Middle frontal gyrus (tissue), 1 donor: ENCODE measurements at regions not wholly inside any gene's neighbourhood (a gene's known extent, or its start where the extent isn't known, plus 50 kb on each side); places are given as distances from the start of the nearest gene placed in this dataset.

Experiments
- DNase-seq: peaks from one replicate; pipeline ENCODE4 v3.0.0-alpha.2; 2015; ENCODE audit warnings: low spot score; ENCODE audit errors: extremely low spot score

GRCh38 chr9:108612513-108612912 lies 243.3 kb downstream of the ACTL7B start:
- no peak for DNase-seq

GRCh38 chr9:108609897-108610253 lies 245.9 kb downstream of the ACTL7B start:
- DNase-seq = no peak

GRCh38 chr9:108609227-108609896 lies 246.4 kb downstream of the ACTL7B start:
- no peak for DNase-seq

DNA sequence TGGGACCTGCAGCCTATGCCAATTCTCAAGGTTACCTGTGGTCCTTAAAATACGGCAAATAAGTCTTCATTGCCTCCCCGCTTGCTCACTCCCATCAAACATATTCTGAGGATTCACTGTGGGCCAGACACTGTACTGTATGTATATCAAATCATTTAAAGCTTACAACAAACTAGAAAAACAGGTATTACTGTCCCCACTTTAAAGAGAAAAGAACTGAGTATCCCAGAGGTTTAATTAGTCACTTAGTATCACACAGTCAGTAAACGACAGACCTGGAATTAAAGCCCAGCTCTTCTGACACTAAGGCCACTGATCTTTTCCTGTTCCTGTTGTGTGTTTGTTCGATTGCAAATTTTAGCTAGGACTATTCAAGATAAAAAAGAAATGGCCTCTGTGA lies 248.2 kb downstream of the ACTL7B start:
- no peak for DNase-seq

DNA sequence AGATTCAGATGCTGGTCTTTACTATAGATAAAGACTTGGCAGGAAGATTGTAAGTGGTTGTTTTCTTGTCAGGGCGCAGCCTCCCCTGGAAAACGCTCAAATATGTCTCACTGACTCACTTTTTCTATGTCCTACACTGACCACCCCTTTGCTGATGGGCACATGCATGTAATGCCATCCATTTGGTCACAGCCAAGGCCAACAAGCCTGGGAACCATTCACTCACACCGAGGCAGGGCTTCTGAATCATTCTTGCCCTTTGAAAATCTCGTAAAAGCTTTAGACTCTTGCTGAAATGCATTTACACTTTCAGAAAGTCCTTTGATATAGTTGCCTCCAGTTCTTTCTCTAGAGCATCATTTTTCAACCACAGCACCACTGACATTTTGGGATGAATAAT lies 249.4 kb downstream of the ACTL7B start:
- no peak for DNase-seq

GRCh38 chr9:108603141-108603540 lies 252.6 kb downstream of the ACTL7B start:
- DNase-seq = no peak

DNA sequence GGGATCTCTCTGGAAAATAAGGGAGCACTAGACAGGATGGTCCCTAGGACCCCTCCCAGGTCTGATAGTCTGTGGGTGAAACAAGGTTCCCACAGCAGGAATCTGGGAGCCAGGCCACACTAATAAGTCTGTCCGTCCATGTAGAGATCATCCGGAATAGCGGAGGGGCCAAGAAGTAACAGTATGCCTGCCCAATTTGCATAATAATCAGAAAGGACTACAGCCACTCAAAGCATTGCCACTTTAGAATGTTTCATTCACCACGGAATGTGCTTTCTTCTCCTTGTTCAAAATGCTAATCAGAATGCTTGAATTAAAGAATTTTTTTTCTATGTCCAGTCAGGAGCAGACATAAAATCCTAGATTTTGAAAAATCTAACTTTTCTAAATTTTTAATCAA lies 254.9 kb downstream of the ACTL7B start:
- DNase-seq = no peak

GRCh38 chr9:108599571-108599970 lies 256.2 kb downstream of the ACTL7B start:
- no peak for DNase-seq

GRCh38 chr9:108591121-108591520 lies 264.7 kb downstream of the ACTL7B start:
- no peak for DNase-seq

GRCh38 chr9:108588246-108588645 lies 267.5 kb downstream of the ACTL7B start:
- no peak for DNase-seq

DNA sequence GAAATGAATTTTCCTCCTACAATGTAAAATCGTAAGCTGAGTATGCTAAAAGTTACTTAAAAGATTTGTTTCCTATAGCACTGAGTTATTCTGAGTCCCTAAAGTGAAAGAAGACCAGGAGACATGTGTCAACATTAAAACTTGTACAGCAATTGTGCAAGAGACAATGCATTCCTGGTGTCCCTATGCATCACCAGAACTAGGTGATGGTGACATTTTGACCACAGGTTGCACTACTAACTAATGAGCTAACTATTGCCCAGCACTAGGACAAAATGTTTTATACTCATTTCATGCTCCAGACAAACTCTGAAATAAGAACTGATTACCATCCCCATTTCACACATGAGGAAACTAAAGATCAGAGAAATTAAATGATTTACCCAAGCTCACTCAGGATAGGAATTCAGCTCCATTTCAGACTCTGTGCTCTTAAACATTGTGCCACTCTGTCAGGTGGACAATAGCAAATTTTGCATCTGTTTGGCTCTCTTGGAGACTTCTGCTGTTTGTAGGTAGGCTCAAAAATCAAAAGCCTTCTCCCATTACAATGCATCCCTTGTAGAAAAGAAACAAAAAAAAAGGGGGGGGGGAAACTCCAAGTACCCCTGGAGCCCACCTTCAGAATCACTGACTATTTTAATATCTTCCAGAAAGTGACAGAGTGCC lies 269.2 kb downstream of the ACTL7B start:
- DNase-seq = no peak

DNA sequence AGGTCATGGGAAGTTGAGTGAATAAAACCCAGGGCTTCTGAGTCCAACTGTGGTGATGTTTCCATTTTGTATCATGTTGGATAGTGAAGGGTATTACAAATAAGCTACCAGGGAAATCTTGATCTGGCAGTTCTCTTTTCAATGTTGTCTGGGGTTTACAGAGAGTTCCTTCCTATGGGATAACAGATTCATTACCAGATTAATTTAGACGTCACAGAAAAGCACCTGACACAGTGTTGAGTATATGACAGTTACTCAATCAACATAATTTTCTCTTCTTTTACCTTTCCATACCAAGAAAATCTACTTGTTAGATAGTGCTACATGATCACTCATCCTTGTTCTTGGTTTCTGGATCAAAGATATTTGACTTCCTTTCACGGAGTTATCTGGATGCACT lies 270.9 kb downstream of the ACTL7B start:
- no peak for DNase-seq

DNA sequence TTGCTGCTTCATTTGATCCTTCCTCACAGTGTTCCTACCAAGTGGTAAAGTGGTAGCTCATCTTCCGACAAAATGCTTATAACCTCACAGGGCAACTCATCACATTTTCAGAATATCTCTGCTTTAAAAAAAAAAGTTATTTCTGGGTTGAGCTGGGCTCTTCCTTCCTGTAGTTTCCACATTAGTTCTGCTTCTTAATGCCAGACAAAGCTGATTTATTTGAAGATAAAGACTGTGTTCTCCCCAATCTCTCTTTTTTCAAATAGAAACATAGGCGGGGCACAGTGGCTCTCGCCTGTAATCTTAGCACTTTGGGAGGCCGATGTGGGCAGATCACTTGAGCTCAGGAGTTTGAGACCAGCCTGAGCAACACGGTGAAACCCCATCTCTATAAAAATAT lies 273.1 kb downstream of the ACTL7B start:
- no peak for DNase-seq

DNA sequence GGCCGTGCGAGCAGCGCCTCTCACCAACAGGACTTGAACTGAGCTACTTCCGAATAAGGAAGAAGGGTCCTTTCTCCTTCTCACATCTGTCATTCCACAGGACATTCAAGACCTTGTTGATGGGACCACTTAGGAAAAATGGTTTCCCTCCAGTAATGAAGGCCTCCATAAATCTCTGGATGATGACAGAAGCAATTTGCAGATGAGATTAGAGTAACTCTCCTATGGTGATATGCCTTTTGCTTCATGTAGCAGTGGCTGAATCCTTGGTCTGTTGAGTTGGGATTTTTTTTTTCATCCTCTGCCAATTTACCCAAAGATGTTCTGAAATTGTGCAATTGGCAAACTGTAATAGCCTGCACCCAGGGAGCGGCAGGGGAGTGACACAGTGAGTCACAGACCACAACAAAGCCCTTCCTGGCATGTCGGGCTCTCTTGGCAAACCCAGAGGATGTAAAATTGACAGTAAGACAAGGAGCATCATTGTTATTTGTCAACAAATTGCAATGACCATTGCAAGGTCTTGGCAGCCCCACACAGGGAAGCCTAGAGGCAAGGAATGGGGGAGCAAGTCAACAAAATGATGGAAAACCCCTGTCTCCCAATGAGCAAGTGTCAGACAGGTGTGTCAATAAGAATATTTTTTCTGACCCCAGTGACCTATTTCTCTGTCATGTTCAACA lies 275.9 kb downstream of the ACTL7B start:
- no peak for DNase-seq

GRCh38 chr9:108575276-108575675 lies 280.5 kb downstream of the ACTL7B start:
- DNase-seq = no peak

GRCh38 chr9:108569624-108570023 lies 286.2 kb downstream of the ACTL7B start:
- no peak for DNase-seq

GRCh38 chr9:108568093-108568492 lies 287.7 kb downstream of the ACTL7B start:
- no peak for DNase-seq

DNA sequence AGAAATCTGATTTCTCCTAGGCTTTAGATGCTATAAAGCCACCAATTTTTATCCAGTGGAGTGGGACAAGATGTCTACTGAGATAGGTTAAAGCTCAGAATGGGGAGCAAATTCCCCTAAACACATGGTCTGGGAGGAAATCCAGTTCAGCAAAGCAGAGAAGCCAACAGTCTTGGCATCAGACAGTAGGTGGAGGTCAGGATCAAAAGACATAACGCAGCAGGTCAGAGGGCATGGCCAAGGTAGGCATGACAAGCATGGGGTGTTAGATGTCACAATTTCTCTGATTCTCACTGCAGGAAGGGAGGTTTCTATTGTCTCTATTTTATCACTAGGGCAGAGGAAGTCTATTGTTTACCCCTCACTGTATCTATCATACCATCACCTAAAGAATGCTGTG lies 288.2 kb downstream of the ACTL7B start:
- no peak for DNase-seq

- peak; percentile 82 for DNase-seq
These were observed 290.0 kb downstream of the ACTL7B start for GRCh38 chr9:108565651-108566378.

GRCh38 chr9:108562176-108562575 lies 293.6 kb downstream of the ACTL7B start:
- no peak for DNase-seq

- DNase-seq = no peak
These were observed 296.4 kb downstream of the ACTL7B start for GRCh38 chr9:108559432-108559831.

DNA sequence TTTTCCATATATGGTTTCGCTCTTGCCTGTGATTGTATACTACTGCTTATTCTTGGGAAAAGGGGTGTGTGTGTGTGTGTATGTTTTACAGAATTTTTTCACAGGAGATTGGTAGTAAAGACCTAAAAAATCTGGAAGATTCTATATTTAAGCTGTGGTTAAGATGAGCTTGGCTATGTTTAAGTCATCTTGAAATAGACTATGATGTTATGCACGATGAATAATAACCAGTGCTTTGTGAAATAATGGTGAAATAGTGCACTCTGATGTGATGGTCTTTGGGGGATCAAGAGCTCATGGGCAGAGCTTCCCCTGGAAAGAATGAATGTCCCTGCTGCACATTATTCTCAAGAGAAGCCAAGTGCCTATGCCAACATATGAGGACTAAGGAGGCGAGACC lies 301.0 kb downstream of the ACTL7B start:
- DNase-seq = no peak
